Cerebellar cortex (tissue), 1 donor: ENCODE measurements at regions not wholly inside any gene's neighbourhood (a gene's known extent, or its start where the extent isn't known, plus 50 kb on each side); places are given as distances from the start of the nearest gene placed in this dataset.
"Not testable (repeated sequence)": the region's sequence is repeated elsewhere in the genome, so short reads cannot be mapped to it uniquely, and the experiment has no call there.

ENCODE experiments used
- DNase-seq: peaks from one replicate; pipeline ENCODE4 v3.0.0-alpha.2; 2015; ENCODE audit warnings: low spot score

DNA sequence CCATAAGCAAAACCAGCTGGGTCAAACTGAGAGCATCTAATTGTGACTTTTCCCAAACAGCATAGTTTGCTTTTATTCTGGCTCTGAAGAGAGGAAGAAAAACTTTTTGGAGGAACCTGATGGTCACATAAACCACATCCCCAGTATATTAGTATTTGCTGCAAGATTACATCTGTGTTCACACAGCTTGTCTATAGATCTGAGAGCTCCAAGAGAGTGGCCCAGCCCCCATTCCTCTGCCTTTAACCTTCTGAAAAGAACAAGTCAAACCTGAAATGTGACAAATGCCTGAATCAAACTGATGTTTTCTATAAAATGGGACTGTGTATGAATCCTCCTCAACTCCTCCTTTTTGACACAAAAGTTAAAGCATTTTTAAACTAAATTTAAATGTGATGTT lies 435.2 kb downstream of the ZNF479 start:
- not testable (repeated sequence) for DNase-seq

DNA sequence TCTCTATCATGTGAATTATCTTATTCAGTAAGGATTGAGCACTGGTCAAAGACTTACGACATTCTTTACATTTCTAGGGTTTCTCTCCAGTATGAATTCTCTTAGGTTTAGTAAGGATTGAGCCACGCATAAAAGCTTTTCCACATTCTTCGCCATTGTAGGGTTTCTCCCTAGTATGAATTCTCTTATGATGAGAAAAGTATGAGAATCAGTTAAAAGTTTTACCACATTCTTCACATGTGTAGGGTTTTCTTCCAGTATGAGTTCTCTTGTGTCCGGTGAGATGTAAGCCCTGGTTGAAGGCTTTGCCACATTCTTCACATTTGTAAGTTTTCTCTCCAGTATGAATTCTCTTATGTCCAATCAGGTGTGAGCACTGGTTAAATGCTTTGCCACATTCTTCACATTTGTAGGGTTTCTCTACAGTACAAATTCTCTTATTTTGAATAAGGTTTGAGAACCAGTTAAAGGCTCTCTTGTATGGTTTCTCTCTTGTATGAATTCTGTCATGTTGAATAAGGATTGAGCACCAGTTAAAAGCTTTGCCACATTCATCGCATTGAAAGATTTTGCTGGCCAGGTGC lies 445.9 kb downstream of the ZNF479 start:
- no peak for DNase-seq

DNA sequence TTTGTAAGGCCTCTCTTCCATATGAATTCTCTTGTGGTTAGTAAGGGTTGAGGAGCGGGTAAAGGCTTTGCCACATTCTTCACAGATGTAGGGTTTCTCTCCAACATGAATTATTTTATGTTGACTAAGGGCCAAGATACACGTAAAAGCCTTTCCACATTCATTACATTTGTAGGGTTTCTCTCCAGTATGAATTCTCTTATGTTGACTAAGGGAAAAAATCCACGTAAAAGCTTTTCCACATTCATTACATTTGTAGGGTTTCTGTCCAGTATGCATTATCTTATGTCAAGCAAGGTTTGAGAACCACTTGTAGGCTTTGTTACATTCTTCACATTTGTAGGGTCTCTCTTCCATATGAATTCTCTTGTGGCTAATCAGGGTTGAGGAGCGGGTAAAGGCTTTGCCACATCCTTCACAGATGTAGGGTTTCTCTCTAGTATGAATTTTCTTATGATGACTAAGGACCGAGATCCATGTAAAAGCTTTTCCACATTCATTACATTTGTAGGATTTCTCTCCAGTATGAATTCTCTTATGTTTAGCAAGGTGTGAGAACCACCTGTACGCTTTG lies 493.0 kb downstream of the ZNF479 start:
- no peak for DNase-seq

DNA sequence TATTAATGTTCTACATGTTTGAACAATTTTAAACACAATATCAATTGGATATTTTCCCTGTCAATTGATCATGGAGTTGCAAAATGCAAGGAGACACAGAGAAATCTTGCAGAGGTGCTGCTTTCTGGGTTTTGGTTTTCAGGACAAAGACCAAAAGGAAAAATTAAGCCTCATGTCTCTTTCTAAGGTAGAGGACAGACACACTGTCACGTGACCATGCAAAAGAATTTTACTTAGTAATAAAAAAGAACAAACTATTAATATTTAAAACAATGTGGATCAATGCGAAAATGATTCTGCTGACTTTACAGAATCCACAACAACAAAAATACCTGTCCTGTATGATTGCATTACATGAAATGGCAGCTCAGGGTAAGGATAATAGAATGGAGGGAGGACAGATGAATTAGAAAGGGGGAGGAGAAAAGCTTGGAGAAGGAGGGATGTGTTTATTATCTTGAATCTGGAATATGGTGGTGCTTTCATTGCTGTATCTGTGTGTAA lies 493.7 kb upstream of the NUPR2 start:
- DNase-seq, result no peak

DNA sequence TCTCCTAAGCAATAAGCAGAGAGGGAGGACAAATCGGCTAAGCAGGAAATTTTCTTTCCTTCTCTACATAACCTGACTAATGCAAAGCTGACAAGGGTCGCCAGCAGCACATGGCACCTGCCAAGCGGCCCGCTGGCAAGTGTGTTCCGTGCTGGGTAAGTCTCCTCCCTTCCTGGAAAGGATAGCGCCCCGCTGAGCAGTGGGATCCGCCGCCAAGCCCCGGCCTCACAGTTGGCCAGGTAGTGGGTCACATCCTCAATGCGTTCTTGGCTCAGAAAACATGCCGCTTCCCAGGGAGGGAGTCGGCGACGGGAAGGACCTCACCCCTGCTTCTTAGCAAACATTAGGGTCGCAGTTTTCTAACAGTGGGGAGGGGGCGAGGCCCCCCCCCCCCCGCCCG lies 488.9 kb upstream of the NUPR2 start:
- DNase-seq, result no peak

DNA sequence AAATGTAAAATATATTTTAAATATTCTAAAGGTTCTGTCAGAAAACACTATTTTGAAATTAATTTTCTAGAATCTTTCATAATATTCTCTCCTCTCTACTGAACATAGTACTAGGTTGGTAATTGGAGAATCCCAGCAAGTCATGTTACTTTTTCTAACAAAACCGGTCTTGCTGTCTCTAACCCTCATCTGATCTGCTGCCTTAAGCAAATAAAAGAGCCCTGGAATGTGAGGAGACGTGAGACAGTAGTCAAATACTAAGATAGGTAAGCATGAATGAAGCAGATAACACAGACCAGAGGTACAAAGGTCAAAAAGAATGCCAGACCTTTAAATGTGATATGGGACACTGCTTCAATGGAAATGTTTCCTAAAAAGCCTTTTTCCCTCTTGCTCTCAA lies 462.4 kb upstream of the NUPR2 start:
- no peak for DNase-seq

DNA sequence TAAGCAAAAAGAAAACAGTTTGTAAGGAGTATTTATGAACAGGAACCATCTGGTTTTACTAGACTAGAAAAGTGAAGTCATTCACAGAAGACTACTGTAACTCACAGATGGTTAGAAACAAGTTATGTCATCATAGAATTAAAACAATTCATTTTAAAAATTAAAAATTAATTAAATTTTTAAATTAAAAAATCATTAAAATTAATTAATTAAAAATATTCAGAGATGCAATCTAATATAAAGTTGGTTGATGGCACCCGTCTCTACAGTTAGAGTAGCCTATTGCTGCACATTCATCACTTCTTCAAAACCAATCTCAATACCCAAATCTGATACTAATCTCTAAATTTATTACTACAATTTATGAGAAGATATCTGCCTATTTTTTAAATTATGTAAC lies 454.8 kb upstream of the NUPR2 start:
- DNase-seq, result no peak

DNA sequence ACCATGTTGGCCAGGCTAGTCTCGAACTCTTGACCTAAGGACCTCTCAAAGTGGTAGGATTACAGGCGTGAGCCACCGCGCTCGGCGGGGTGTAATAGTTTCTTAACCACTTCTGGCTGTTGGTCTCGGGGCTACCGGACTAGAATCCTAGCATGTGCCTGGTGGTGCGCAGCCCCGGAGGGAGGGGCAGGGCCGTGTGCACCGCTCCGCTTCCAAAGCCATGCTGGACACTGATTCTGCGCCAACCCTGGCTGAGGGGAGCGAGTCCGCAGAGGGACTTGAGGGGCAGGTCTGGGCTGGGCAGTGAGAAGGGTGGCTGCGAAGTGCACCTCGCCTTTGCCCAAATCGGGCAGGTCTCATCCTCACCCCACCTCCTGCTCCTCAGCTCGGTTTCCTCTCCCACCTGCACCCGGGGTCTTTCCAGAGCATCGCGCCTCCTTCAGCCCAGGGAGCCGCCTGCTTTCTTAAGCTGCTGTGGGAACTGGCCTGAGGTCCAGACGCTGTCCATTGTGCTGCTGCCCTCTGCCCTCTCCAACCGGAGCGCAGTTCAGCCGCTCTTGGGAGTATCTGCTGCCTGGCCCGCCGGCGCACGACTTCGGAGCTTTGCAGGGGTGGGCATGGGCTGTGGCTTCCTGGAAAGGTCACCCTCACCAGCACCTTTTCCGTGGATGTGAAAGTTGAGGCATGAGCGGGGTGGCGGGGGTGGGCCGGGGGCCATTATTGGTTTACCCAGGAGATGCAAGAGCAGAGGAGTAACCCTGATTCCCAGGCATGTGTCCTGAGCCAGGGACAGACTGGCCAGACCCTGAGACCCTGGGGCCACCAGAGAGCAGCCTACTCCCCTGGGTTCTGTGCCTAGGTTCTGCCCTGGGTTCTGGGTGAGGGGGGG lies 422.6 kb upstream of the NUPR2 start:
- DNase-seq, result no peak

DNA sequence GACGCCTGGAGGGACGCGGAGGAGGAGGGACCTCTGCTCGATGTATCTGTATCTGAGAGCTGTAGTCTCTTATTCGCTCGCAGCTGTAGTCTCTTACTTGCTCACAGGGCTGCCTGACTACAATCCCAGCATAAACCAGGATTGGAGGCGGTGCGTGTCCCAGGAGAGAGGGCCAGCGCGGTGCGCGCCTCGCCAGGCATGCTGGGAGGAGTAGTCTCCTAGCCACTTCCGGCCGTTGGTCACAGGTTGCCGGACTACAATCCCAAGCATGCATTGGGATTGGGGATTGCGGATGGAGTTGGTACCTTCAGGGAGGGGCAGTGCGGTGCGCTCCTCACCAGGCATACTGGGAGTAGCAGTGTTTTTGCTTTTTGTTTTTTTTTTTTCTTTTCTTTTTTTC lies 421.7 kb upstream of the NUPR2 start:
- DNase-seq, result no peak

DNA sequence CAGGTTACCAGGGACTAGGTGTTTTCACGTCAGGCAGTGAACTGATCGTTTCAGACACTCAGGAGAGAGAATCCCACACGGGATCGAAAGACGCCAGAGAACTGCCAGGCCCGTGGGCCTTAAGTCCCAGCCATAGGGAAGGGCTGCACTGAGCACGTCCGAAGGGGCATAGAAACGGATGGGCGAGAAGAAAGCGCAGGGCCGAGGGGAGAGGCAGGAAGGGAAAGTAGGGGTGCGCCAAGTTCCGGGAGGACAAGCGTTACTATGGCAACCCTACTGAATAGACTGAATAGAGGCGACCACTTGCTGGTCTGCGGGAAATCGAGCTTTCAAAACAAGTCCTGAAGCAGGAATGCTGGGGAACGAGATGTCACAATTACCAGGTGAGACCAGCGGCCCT lies 421.3 kb upstream of the NUPR2 start:
- no peak for DNase-seq

DNA sequence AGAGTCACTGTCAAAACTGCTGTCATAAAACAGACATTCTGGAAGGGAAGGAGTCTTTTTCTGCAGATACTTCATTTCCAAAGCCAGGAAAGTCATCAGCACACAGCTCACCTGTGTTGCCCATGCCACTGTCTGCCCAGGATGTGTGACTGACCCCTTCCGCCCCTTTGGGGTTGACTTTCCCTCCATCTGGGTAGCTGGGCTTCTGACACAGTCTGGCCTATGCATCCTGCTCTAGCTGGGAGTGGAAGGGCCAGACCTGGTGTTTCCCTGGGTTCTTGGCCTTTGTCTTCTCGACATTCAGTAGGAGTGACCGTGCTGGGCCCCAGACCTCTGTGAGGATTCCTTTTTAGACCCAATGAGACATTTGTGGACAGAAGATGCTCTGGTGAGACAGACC lies 378.9 kb upstream of the NUPR2 start:
- DNase-seq, result no peak

DNA sequence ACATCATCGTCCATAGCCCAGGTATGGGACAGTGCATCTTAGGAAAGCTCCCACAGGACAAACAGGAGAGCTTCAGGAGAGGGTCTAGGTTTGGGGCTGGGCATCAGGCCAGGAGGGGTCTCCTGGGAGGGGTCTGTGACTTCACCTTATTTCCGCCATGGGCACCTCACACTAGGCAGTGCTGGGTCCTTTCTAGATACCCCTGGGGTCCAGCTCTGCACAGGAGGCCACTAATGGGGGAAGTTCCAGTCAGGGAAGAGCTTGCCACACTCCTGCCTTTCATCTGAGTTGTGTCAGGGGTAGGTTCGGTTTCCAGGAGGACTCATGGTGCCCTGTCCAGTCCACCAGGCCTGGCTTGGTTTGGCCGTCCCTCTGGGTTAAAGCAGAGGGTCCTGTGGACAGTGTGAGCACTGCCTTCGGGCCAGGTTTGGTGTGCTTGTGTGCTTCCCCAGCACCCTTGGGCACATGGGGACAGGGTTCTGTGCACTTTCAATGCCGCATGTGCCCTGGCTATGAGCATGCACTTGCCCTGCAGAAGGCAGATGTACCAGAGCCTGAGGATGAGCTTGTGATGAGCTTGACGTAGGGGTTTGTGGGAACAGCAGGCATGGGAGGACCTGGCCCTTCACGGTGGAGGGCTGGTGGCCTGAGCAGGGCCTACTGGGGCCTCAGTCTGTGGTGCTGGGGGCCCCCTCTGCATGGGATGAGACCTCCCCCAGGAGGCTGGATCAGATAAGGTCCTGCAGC lies 377.7 kb upstream of the NUPR2 start:
- no peak for DNase-seq

DNA sequence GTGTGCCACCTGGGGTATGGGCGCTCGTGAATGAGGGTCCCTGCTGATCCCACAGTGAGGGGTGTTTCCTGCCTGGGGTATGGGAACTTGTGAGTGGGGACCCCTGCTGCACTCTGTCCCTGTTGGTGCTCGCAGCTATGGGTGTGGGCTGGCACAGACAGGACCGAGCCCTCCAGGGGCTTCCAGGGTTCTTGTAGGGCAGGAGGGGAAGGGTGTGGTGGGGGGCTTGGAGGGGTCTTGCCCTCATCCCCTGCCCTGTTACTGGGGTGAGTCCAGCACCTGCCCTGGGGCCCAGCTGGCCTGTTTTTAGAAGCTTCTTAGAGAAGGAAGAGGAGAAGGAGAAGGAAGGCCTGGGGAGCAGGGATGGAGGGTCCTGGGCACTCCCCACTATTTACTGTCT lies 377.0 kb upstream of the NUPR2 start:
- DNase-seq, result no peak

DNA sequence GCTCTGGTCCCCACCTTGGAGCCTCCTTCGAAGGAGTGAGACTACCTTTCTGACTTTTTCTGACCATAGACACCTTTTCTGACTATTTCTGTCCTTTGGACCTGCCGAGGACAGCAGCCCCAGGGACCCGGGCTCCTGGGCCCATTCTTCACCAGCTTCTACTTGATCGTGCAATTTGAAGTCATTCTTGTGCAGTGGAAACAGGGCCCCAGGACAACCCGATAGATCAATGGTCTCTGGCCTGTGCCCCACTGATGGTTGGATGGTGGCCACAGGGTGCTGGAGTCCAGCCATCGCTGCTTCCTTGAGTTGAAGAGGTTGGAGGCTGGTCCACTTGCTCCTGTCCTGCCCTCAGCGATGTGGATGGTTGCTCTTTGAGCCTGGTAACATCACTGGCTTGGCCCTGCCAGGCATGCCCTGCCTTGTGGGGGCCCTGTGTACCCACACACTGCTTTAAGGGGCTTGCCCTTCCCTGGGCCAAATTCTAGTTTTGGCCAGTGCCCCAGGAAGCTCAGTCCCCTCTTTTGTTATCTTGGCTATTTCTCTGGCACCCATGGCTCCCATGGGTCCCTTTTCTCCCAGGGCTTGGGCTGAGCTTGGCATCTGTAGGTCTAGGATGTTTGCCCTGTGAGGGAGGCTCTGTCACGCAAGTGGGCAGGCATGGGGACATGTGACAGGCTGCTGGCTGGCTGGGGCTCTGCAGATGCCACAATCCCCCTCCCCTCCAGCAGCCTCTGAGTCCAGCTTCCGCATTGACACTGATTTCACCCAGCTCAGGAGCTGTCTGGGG lies 375.6 kb upstream of the NUPR2 start:
- DNase-seq, result no peak

DNA sequence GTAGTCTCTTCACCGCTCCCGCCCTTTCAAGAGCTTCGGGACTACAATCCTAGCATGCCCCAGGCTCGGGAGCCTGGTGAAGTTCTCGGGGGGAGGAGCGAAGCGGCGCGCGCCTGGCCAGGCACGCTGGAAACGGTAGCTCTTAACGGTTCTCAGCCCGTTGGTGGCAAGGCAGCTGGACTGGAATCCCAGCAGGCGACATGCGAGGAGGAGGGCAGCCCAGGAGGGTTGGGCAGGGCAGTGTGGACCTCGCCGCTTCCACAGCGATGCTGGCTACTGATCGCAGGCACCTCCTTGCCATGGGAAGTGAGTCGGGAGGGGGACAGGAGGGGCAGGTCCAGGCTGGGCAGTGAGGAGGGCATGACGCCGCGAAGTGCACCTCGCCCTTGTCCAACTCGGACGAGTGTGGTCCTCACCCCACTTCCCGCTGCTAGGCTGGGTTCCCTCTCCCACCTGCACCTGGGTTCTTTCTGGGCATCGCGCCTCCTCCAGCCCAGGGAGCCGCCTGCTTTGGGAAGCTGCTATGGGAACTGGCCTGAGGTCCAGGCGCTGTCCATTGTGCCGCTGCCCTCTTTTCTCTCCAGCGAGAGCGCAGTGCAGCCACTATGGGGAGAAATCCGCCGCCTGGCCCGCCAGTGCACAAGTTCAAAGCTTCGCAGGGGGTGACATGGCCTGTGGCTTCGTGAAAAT lies 367.8 kb upstream of the NUPR2 start:
- DNase-seq, result no peak

DNA sequence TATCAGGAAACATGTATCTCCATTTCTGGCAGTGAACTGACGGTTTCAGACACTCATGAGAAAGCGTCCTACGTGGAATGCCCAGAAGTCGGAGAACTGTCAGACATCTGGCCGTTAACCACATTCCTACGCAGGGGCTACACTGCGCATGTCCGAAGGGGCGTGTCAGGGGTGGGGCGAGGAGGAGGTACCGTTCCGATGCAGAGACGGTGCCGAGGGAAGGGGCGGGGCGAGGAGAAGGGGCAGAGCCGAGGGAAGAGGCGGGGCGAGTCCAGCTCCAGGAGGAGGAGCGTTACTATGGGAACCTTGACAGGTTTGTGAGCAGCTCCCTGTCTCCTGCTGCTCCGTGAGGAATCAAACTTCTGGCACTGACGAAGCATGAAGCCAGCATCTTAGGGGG lies 366.9 kb upstream of the NUPR2 start:
- no peak for DNase-seq

DNA sequence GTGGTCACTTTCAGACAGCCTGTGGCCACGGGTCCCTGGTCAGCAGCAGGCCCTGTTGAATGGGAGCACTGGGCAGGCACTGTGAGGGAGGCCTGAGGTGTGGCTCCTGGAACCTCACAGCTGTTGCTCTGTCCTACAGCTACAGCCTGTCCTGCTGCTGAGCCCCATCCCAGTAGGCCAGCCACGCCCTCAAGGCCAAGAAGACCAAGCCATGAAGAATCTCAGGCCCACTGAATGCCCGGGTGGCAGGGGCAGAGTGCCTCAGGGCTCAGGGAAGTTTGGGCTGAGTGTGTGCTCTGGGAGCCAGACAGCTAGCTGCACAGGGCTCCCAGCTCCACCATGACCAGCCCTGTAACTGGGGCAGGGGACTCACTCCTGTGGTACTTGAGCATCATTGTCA lies 363.5 kb upstream of the NUPR2 start:
- DNase-seq, result no peak

DNA sequence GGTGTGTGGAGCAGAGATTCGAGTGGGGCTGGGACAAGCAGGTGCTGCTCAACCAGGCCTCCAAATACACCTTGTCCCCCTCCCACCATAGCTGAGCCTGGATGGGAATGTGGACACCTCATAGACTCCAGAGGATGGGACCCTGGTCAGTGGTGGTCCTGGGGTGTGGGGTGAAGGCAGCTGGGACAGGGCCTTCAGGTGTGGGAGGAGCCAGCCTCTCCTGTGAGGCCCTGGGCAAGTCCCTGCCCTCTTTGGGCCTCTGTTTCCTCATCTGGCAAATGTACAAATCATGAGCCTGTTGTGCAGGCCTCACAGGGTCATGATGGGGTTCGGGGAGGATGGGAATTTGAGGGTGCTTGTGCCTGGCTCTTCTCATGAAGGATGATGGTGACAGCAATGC lies 362.9 kb upstream of the NUPR2 start:
- no peak for DNase-seq

DNA sequence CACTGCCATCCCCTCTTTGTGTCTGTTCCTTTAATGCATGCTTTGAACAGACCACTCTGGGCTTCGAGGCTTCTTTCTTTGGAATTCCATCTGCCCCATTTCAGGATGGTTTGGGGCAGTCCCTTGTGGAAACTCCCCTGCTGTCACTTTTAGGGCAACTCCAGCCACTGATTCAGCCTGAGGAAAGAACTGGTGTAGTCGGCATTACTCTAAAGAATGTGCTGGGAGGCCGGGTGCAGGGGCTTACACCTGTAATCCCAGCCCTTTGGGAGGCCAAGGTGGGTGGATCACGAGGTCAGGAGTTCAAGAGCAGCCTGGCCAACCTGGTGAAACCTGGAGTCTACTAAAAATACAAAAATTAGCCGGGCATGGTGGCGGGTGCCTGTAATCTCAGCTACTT lies 358.1 kb upstream of the NUPR2 start:
- DNase-seq, result no peak

DNA sequence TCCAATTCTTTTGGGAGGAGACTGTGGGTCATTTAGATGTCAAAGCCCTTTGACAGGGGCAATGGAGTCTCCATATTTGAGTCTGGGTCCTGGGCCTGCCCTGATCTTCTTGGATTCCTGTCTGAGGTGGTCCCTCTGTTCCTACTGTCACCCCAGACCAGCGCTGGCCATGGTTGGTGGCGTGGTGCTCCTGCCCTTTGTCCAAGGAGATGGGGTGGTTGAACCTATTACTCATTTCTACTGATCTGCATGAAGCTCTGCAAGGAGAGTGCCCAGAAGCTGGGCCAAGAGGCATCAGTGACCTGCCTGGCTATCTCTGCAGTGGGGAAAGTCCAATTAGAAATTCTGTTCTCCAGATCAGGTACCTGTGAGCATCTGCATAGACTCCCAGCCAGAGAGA lies 355.6 kb upstream of the NUPR2 start:
- no peak for DNase-seq
